SU-DHL-6 (cell line): ENCODE measurements at regions not wholly inside any gene's neighbourhood (a gene's known extent, or its start where the extent isn't known, plus 50 kb on each side); places are given as distances from the start of the nearest gene placed in this dataset.
"Not testable (repeated sequence)": the region's sequence is repeated elsewhere in the genome, so short reads cannot be mapped to it uniquely, and the experiment has no call there.

Experiments
- H2AFZ ChIP-seq: fragments of 200-600 bp; sonication (generic); 2 replicates; pipeline ENCODE4 v1.6.1; 2014; ENCODE audit warnings: low read depth, mild to moderate bottlenecking, moderate library complexity, mixed read lengths, antibody characterized with exemption, low read length; ENCODE audit not compliant: severe bottlenecking
- H3F3A ChIP-seq: fragments of 200-600 bp; shearing (Covaris generic); 2 replicates; pipeline ENCODE4 v1.6.0; 2016; ENCODE audit warnings: antibody characterized with exemption, mild to moderate bottlenecking; ENCODE audit not compliant: insufficient read depth
- H3K27ac ChIP-seq: fragments of 200-600 bp; sonication (generic); 2 replicates; pipeline ENCODE4 v1.5.1; 2016; ENCODE audit warnings: low read depth, mild to moderate bottlenecking, low read length, moderate library complexity, mixed read lengths
- H3K27me3 ChIP-seq: fragments of 200-600 bp; sonication (generic), shearing (Covaris generic); 2 replicates; pipeline ENCODE4 v1.6.0; 2014; ENCODE audit warnings: mild to moderate bottlenecking, low read length
- H3K36me3 ChIP-seq: fragments of 200-600 bp; sonication (generic); 2 replicates; pipeline ENCODE4 v1.6.1; 2014; ENCODE audit warnings: mild to moderate bottlenecking, low read length, mixed read lengths
- H3K4me2 ChIP-seq: fragments of 300-600, 200-600 bp; shearing (Covaris generic), sonication (generic); 2 replicates; pipeline ENCODE4 v1.6.0; 2014; ENCODE audit warnings: low read length, low read depth, mild to moderate bottlenecking; ENCODE audit not compliant: poor library complexity, severe bottlenecking
- H3K4me3 ChIP-seq: fragments of 200-600 bp; sonication (generic); 2 replicates; pipeline ENCODE4 v1.5.1; 2014; ENCODE audit warnings: antibody characterized with exemption, low read length, mild to moderate bottlenecking, mixed read lengths; ENCODE audit not compliant: insufficient read depth, poor library complexity, severe bottlenecking
- H3K79me2 ChIP-seq: fragments of 200-600 bp; sonication (generic); 2 replicates; pipeline ENCODE4 v1.6.1; 2014; ENCODE audit warnings: mild to moderate bottlenecking, low read length, moderate library complexity; ENCODE audit not compliant: insufficient read depth
- H3K9ac ChIP-seq: fragments of 200-600 bp; sonication (generic); 2 replicates; pipeline ENCODE4 v1.7.0; 2014; ENCODE audit warnings: mild to moderate bottlenecking, low read length
- H3K9me2 ChIP-seq: fragments of 200-600 bp; sonication (generic); replicated peaks from 2 replicates; pipeline ENCODE4 v1.6.1; 2014; ENCODE audit warnings: low read length; ENCODE audit not compliant: insufficient read depth
- H3K9me3 ChIP-seq: fragments of 200-600 bp; sonication (generic); 2 replicates; pipeline ENCODE4 v1.6.1; 2014; ENCODE audit warnings: low read length, mixed read lengths; ENCODE audit not compliant: insufficient read depth
- H4K20me1 ChIP-seq: fragments of 200-600 bp; sonication (generic); 2 replicates; pipeline ENCODE4 v1.6.1; 2014; ENCODE audit warnings: low read depth, mild to moderate bottlenecking, antibody characterized with exemption, low read length, moderate library complexity, mixed read lengths
- EZH2phosphoT487 ChIP-seq: fragments of 200-600 bp; sonication (generic), shearing (Covaris generic); conservative IDR thresholded peaks from 2 replicates; pipeline ENCODE4 v1.6.1; 2018; ENCODE audit warnings: mild to moderate bottlenecking, antibody characterized with exemption, low read length, moderate library complexity, mixed read lengths
- TF ChIP-seq, protein P1 (sequence below): fragments of 200-600 bp; sonication (generic); IDR thresholded peaks from one replicate; pipeline ENCODE4 v1.5.1; 2017; ENCODE audit warnings: antibody characterized with exemption, mild to moderate bottlenecking, low read length, moderate library complexity; ENCODE audit not compliant: insufficient read depth, poor library complexity, severe bottlenecking

DNA sequence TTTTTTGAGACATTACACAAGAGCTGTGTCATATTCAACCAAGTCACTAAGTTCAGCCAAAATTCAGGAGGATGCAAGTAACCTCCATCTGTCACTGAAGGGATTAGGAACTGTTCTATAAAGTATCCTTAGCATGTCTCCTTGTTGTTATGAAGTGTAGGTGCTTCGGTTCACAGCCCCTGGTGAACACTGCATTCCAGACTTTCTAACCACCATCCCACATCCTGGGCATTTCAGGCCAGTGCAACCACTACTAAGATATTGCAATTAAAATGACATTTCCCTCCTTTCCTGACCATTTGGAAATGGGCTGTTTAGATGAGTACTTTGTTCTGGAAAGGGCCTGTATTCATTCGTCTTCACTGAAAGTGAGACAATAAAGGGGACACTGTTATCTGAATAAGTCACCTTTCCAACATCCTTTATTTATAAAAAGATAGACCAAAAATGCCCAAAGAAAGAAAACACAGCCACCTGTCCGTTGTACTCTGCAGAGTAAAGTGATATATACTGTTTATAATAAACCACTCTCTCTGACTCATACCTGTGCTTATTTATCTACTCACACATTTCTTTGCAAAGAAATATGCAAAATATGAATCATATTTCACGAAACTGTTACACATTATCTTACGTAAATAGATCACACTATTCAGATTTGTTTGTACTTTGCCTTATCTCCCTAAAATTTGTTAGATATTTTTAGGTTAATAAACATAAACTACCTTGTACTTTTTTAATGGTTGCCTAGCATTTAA, 861.9 kb downstream of the CDH18 start:
- Histone ChIP-seq H3K9me3 (no peaks in the 10 kb centered on the region), H3K9me2 (no peaks in the 10 kb centered on the region), H3K4me2 (no peak overlapping the region), H3K79me2 (no peaks in the 10 kb centered on the region), H4K20me1 (no peaks in the 10 kb centered on the region), H3F3A (no peaks in the 10 kb centered on the region), H3K27ac (no peak overlapping the region), H3K36me3 (no peaks in the 10 kb centered on the region), H3K27me3 (no peaks in the 10 kb centered on the region), H3K4me3 (no peak overlapping the region), H2AFZ (peak overlapping the region; percentile 21), H3K9ac (no peak overlapping the region)
- TF ChIP-seq EZH2phosphoT487 = no peak
- TF ChIP-seq, protein P1, sequence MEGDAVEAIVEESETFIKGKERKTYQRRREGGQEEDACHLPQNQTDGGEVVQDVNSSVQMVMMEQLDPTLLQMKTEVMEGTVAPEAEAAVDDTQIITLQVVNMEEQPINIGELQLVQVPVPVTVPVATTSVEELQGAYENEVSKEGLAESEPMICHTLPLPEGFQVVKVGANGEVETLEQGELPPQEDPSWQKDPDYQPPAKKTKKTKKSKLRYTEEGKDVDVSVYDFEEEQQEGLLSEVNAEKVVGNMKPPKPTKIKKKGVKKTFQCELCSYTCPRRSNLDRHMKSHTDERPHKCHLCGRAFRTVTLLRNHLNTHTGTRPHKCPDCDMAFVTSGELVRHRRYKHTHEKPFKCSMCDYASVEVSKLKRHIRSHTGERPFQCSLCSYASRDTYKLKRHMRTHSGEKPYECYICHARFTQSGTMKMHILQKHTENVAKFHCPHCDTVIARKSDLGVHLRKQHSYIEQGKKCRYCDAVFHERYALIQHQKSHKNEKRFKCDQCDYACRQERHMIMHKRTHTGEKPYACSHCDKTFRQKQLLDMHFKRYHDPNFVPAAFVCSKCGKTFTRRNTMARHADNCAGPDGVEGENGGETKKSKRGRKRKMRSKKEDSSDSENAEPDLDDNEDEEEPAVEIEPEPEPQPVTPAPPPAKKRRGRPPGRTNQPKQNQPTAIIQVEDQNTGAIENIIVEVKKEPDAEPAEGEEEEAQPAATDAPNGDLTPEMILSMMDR = no peak

- no peaks in the 10 kb centered on the region for H3K27me3 ChIP-seq
- no peak overlapping the region for H3K27ac ChIP-seq
- no peaks in the 10 kb centered on the region for H3K9me3 ChIP-seq
- H3K36me3 ChIP-seq = no peaks in the 10 kb centered on the region
- H3K4me2 ChIP-seq = no peak overlapping the region
- H3K9ac ChIP-seq = no peak overlapping the region
- H3F3A ChIP-seq = no peaks in the 10 kb centered on the region
- H3K4me3 ChIP-seq = no peak overlapping the region
- peak overlapping the region; percentile 33 for H2AFZ ChIP-seq
- TF ChIP-seq EZH2phosphoT487 = no peak
- TF ChIP-seq, protein P1 = no peak
- no peaks in the 10 kb centered on the region for H3K79me2 ChIP-seq
- no peaks in the 10 kb centered on the region for H3K9me2 ChIP-seq
- no peaks in the 10 kb centered on the region for H4K20me1 ChIP-seq
Measured at GRCh38 chr5:19140276-19140675, 847.7 kb downstream of the CDH18 start.

DNA sequence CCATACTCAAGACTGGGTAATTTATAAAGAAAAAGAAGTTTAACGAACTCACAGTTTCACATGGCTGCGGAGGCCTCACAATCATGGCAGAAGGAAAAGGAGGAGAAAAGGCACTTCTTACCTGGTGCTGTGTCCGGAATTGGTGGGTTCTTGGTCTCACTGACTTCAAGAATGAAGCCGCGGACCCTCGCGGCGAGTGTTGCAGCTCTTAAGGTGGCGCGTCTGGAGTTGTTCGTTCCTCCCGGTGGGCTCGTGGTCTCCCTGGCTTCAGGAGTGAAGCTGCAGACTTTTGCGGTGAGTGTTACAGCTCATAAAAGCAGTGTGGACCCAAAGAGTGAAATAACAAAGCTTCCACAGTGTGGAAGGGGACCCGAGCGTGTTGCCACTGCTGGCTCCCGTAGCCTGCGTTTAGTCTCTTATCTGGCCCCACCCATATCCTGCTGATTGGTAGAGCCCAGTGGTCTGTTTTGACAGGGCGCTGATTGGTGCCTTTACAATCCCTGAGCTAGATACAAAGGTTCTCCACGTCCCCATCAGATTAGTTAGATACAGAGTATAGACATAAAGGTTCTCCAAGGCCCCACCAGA, 846.0 kb downstream of the CDH18 start:
- H2AFZ ChIP-seq, H3K4me3 ChIP-seq, H3K36me3 ChIP-seq: not testable (repeated sequence)

DNA sequence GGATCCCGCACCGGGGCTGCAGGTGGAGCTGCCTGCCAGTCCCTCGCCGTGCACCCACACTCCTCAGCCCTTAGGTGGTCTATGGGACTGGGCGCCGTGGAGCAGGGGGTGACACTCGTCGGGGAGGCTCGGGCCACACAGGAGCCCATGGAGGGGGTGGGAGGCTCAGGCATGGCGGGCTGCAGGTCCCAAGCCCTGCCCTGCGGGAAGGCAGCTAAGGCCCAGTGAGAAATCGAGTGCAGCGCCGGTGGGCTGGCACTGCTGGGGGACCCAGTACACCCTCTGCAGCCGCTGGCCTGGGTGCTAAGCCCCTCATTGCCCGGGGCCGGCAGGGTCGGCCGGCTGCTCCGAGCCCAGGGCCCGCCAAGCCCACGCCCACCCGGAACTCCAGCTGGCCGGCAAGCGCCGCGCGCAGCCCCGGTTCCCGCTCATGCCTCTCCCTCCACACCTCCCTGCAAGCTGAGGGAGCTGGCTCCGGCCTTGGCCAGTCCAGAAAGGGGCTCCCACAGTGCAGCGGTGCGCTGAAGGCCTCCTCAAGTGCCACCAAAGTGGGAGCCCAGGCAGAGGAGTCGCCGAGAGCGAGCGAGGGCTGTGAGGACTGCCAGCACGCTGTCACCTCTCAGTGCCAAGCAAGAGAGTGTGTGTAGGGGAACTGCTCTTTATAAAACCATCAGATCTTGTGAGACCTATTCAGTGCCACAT, 845.1 kb downstream of the CDH18 start:
- H4K20me1 ChIP-seq, H3K9me2 ChIP-seq, H3K4me2 ChIP-seq, H3K9me3 ChIP-seq, H3F3A ChIP-seq, H3K79me2 ChIP-seq, H3K4me3 ChIP-seq, H3K27me3 ChIP-seq, H3K27ac ChIP-seq, H3K9ac ChIP-seq, H3K36me3 ChIP-seq: not testable (repeated sequence)
- H2AFZ ChIP-seq = peak overlapping the region; percentile 12

More for the DNA sequence above, 846.0 kb downstream of the CDH18 start:
- H3K27me3 ChIP-seq, H4K20me1 ChIP-seq, H3K9me3 ChIP-seq, H3F3A ChIP-seq, H3K27ac ChIP-seq, H3K4me2 ChIP-seq, H3K9ac ChIP-seq, H3K9me2 ChIP-seq, H3K79me2 ChIP-seq: not testable (repeated sequence)
